ENCODE measurements at regions not wholly inside any gene's neighbourhood (a gene's known extent, or its start where the extent isn't known, plus 50 kb on each side); places are given as distances from the start of the nearest gene placed in this dataset.

DNA sequence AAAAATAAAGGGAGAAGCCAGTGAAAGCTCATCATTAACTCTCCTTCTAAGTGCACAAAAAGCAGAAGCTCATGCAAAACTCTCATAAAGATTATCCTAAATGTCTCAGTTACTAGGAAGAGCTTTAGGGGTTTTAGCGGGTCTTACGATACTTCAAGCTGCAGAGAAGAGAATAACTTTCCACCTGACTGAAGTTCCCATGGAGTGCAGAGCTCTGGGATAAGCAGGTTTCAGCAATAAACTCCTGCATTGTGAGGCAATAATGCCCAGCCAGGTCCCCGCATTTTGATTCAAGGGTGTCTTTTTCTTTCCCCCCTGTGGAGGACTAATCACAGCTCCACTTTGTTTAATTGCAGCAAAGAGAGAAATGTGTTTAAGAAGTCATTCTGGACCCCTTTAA lies 241.9 kb upstream of the SP8 start:
- TF ChIP-seq, protein P1, sequence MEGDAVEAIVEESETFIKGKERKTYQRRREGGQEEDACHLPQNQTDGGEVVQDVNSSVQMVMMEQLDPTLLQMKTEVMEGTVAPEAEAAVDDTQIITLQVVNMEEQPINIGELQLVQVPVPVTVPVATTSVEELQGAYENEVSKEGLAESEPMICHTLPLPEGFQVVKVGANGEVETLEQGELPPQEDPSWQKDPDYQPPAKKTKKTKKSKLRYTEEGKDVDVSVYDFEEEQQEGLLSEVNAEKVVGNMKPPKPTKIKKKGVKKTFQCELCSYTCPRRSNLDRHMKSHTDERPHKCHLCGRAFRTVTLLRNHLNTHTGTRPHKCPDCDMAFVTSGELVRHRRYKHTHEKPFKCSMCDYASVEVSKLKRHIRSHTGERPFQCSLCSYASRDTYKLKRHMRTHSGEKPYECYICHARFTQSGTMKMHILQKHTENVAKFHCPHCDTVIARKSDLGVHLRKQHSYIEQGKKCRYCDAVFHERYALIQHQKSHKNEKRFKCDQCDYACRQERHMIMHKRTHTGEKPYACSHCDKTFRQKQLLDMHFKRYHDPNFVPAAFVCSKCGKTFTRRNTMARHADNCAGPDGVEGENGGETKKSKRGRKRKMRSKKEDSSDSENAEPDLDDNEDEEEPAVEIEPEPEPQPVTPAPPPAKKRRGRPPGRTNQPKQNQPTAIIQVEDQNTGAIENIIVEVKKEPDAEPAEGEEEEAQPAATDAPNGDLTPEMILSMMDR (IDR thresholded peaks at IDR 0.05): no peak

DNA sequence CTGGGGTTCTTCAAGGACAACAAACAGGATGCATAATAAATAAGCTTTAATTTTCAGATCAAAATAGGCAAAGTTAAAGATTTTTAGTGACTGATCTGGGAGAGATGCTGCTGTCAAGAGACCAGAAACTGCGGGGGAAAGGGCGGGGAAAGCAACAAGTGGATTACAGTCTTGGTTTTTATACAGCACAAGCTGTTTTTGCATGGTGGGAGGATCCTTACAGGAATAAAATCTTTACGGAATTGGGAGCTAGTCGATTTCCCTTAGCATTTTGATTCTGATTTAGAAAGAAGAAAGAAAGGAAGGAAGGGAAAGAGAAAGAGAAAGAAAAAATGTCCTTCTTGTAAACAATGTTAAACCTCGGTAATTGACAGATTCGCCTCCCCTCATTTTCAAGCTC lies 242.3 kb upstream of the SP8 start:
- Histone ChIP-seq H3K36me3 (no peaks in the 10 kb centered on the region), H3K27ac (no peak overlapping the region), H3K4me3 (no peak overlapping the region), H3K27me3 (no peaks in the 10 kb centered on the region), H3K4me1 (no peaks in the 10 kb centered on the region), H3K9me3 (no peaks in the 10 kb centered on the region)
- TF ChIP-seq, protein P1 (IDR thresholded peaks at IDR 0.05): no peak
- intact Hi-C loops (cut with DNase I): no loop called here
- DNase-seq (ENCODE audit: low spot score in 2 of 2): no peak

More for the DNA sequence above, 241.9 kb upstream of the SP8 start:
- H3K36me3 ChIP-seq: no peaks in the 10 kb centered on the region
- H3K27me3 ChIP-seq: no peaks in the 10 kb centered on the region
- no peak overlapping the region for H3K4me3 ChIP-seq
- H3K4me1 ChIP-seq: no peaks in the 10 kb centered on the region
- no peak for DNase-seq (ENCODE audit: low spot score in 2 of 2)
- no peaks in the 10 kb centered on the region for H3K9me3 ChIP-seq
- H3K27ac ChIP-seq: no peak overlapping the region
- intact Hi-C loops (cut with DNase I): no loop called here

DNA sequence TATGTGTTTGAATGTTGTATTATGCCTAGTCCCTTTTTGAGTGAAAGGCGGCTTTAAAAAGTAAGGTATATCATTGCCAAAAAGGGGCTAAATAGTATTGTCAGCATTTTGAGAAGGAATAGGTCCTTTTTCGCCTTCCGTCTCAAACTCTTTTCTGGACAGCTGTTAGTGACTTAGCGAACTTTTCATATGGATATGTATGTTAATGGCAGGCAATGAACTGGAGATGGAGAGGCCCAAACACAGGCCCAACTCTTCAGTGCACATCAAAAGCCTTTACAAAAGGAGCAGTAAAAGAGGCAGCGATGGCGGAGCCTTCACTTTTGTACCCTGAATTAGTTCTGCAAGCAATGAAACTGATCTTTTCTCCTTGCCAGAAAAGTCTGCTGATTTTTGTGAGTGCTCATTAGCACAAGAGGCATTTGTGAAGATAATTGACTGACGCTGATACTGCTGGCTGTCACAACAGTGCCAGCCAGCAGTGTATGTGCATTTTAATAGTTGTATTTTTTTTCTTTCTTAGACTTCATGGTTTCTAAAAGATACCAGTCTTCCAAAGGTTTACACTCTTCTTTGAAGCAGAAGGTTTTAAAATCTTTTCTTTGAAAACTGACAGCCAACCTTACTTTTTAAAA lies 243.7 kb upstream of the SP8 start:
- DNase-seq (ENCODE audit: low spot score in 2 of 2): no peak
- Histone ChIP-seq H3K27me3 (no peaks in the 10 kb centered on the region), H3K36me3 (no peaks in the 10 kb centered on the region), H3K9me3 (no peaks in the 10 kb centered on the region), H3K27ac (no peak overlapping the region), H3K4me1 (no peaks in the 10 kb centered on the region), H3K4me3 (no peak overlapping the region)
- intact Hi-C loops (cut with DNase I): no loop called here
- TF ChIP-seq, protein P1 (IDR thresholded peaks at IDR 0.05): no peak

DNA sequence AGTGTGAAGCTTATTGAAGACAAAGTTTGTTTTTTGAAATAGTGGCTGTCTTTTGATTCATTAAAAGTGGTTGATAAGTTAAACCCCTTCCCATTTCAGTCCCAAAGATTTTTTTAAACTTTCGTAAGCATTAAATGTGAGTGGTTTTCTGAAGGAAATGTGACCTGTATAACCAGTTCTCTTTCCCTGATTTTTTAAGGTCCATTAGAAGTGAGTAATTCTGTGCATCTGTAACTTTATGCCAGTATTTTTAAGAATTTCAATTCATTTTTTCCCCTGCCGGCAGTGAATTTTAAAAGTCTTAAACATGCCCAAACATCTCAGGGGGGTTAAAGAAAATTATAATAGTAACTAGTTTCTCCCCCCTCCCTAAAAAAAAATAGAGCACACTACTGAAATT lies 254.6 kb upstream of the SP8 start:
- no peak for DNase-seq (ENCODE audit: low spot score in 2 of 2)
- H3K27ac ChIP-seq: no peak overlapping the region
- H3K4me3 ChIP-seq: no peak overlapping the region
- H3K27me3 ChIP-seq: no peaks in the 10 kb centered on the region
- intact Hi-C loops (cut with DNase I): no loop called here
- H3K36me3 ChIP-seq: no peaks in the 10 kb centered on the region
- H3K4me1 ChIP-seq: no peaks in the 10 kb centered on the region
- H3K9me3 ChIP-seq: no peaks in the 10 kb centered on the region
- TF ChIP-seq, protein P1 (IDR thresholded peaks at IDR 0.05): no peak

DNA sequence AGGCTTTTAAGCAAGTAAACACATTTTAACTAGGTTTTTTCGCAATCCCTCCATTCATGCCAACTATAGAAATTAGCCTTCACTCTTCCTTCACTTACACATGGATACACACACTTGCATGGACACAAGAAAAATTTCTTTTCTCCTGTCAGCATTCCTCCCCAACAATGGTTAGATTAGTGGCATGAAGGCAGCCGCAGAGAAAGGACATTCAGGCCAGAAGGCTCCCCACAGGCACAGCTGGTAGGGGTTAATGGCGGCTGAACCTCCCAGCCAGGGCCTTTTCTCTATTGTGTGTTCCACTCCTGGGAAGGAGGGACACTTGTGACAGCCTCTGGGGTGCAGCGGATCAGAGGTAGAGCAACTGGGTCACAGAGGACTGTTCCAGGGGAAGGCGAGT lies 255.0 kb upstream of the SP8 start:
- intact Hi-C loops (cut with DNase I): no loop called here
- Histone ChIP-seq H3K27me3 (no peaks in the 10 kb centered on the region), H3K4me3 (no peak overlapping the region), H3K27ac (no peak overlapping the region), H3K4me1 (no peaks in the 10 kb centered on the region), H3K36me3 (no peaks in the 10 kb centered on the region), H3K9me3 (no peaks in the 10 kb centered on the region)
- TF ChIP-seq, protein P1 (IDR thresholded peaks at IDR 0.05): no peak
- no peak for DNase-seq (ENCODE audit: low spot score in 2 of 2)

DNA sequence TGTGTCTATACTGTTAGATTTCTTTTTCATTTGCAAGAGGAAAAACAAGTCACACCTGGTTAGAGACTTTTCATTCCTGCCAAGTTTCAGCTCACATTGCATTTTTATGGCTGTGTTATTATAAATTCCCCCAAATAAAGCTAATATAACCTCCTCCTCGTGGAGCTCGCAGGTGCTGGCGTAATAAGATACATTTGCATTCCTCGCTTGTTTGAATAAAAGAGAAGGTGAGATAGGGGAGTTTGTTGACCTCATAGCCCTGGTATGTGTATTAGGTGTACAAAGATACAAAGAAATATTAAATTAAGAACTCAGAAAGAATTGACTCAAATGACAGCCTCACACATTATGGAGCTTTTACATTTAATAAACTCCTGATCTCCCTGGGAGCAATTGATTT lies 257.7 kb upstream of the SP8 start:
- intact Hi-C loops (cut with DNase I): no loop called here
- H3K4me1 ChIP-seq: no peaks in the 10 kb centered on the region
- TF ChIP-seq, protein P1 (IDR thresholded peaks at IDR 0.05): no peak
- no peak overlapping the region for H3K27ac ChIP-seq
- H3K9me3 ChIP-seq: no peaks in the 10 kb centered on the region
- no peaks in the 10 kb centered on the region for H3K36me3 ChIP-seq
- H3K4me3 ChIP-seq: no peak overlapping the region
- no peaks in the 10 kb centered on the region for H3K27me3 ChIP-seq
- DNase-seq (ENCODE audit: low spot score in 2 of 2): no peak
